Inferior parietal cortex (tissue), 1 donor: ENCODE measurements at regions not wholly inside any gene's neighbourhood (a gene's known extent, or its start where the extent isn't known, plus 50 kb on each side); places are given as distances from the start of the nearest gene placed in this dataset.
A peak's percentile ranks its signal among the peaks of the same experiment; 100 is the strongest.

Source experiments
- DNase-seq: peaks from one replicate; pipeline ENCODE4 v3.0.0-alpha.2; 2016; ENCODE audit errors: extremely low spot score

GRCh38 chr20:20992686-20993360 lies 113.3 kb downstream of the LINC00237 start:
- no peak for DNase-seq

GRCh38 chr20:20992277-20992676 lies 113.9 kb downstream of the LINC00237 start:
- DNase-seq = no peak

GRCh38 chr20:20989081-20989480 lies 117.1 kb downstream of the LINC00237 start:
- DNase-seq = no peak

GRCh38 chr20:20979934-20980333 lies 126.2 kb downstream of the LINC00237 start:
- DNase-seq = no peak

GRCh38 chr20:20977786-20978185 lies 128.4 kb downstream of the LINC00237 start:
- no peak for DNase-seq

- DNase-seq = no peak
These were observed 133.7 kb downstream of the LINC00237 start for GRCh38 chr20:20972490-20972889.

- no peak for DNase-seq
These were observed 134.3 kb downstream of the LINC00237 start for GRCh38 chr20:20971810-20972209.

GRCh38 chr20:20970841-20971240 lies 135.3 kb downstream of the LINC00237 start:
- DNase-seq = no peak

- DNase-seq = no peak
These were observed 136.4 kb downstream of the LINC00237 start for GRCh38 chr20:20969701-20970280.

- DNase-seq = no peak
These were observed 138.5 kb downstream of the LINC00237 start for GRCh38 chr20:20967564-20968184.

- DNase-seq = no peak
These were observed 140.0 kb downstream of the LINC00237 start for GRCh38 chr20:20966171-20966570.

- DNase-seq = no peak
These were observed 147.0 kb downstream of the LINC00237 start for GRCh38 chr20:20959031-20959755.

GRCh38 chr20:20956513-20956931 lies 149.6 kb downstream of the LINC00237 start:
- peak; percentile 8 for DNase-seq

GRCh38 chr20:20955892-20956291 lies 150.3 kb downstream of the LINC00237 start:
- DNase-seq = no peak

GRCh38 chr20:20953738-20954618 lies 152.2 kb downstream of the LINC00237 start:
- no peak for DNase-seq

- DNase-seq = no peak
These were observed 155.5 kb downstream of the LINC00237 start for GRCh38 chr20:20950620-20951019.

GRCh38 chr20:20946122-20946759 lies 159.9 kb downstream of the LINC00237 start:
- no peak for DNase-seq

GRCh38 chr20:20941468-20941889 lies 164.7 kb downstream of the LINC00237 start:
- no peak for DNase-seq

- DNase-seq = no peak
These were observed 167.2 kb downstream of the LINC00237 start for GRCh38 chr20:20939006-20939405.

- DNase-seq = no peak
These were observed 167.6 kb downstream of the LINC00237 start for GRCh38 chr20:20938599-20938998.

GRCh38 chr20:20938131-20938530 lies 168.0 kb downstream of the LINC00237 start:
- no peak for DNase-seq
